GM06990 (cell line): ENCODE measurements at regions not wholly inside any gene's neighbourhood (a gene's known extent, or its start where the extent isn't known, plus 50 kb on each side); places are given as distances from the start of the nearest gene placed in this dataset.
A peak's percentile ranks its signal among the peaks of the same experiment; 100 is the strongest.

ENCODE experiments used
- DNase-seq: peaks from one replicate; pipeline ENCODE4 v3.0.0-alpha.2; 2011; ENCODE audit not compliant: insufficient read length; ENCODE audit errors: extremely low read depth
- H3K27me3 ChIP-seq: replicated peaks from 2 replicates; pipeline ENCODE4 v1.6.0; 2011; ENCODE audit warnings: low read length; ENCODE audit not compliant: control insufficient read depth, insufficient read depth
- H3K36me3 ChIP-seq: 2 replicates; pipeline ENCODE4 v1.5.1; 2011; ENCODE audit warnings: low read length; ENCODE audit not compliant: control insufficient read depth, insufficient read depth
- H3K4me3 ChIP-seq: replicated peaks from 2 replicates; pipeline ENCODE4 v1.5.1; 2011; ENCODE audit warnings: low read depth, mild to moderate bottlenecking, control low read depth, low read length
- CTCF ChIP-seq: IDR thresholded peaks from 2 replicates; pipeline ENCODE4 v1.5.1; 2011; ENCODE audit warnings: low read length, control low read depth, mild to moderate bottlenecking, inconsistent platforms; ENCODE audit not compliant: insufficient read depth, poor library complexity, severe bottlenecking

GRCh38 chr6:105603788-105604586 is 201.1 kb upstream of the PREP start:
- no peak for TF ChIP-seq CTCF
- H3K4me3 ChIP-seq, result no peak overlapping the region
- no peak for DNase-seq
- no peaks in the 10 kb centered on the region for H3K36me3 ChIP-seq
- H3K27me3 ChIP-seq, result no peaks in the 10 kb centered on the region

GRCh38 chr6:105601541-105602236 is 198.8 kb upstream of the PREP start:
- Histone ChIP-seq H3K36me3 (no peaks in the 10 kb centered on the region), H3K27me3 (no peaks in the 10 kb centered on the region), H3K4me3 (no peak overlapping the region; the same call in 1 of the 2 replicates)
- peak; percentile 76 for DNase-seq
- TF ChIP-seq CTCF, result no peak

GRCh38 chr6:105600336-105601260 is 197.7 kb upstream of the PREP start:
- Histone ChIP-seq H3K36me3 (no peaks in the 10 kb centered on the region), H3K27me3 (no peaks in the 10 kb centered on the region), H3K4me3 (no peak overlapping the region)
- no peak for TF ChIP-seq CTCF
- DNase-seq, result no peak

DNA sequence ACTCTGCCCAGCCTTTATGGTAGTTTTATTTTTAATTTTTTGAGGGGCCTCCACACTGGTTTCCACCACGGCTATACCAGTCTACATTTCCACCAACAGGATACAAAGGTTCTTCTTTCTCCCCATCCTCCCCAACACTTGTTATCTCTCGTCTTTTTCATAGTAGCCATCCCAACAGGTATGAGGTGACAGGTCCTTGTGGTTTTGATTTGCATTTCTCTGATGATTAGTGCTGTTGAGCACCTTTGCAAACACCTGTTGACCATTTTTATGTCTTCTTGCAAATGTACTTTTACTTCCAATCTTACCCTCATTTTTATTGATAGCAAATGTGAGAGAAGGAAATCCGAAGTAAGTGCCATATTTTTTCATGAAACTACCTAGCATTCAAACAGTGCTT is 195.4 kb upstream of the PREP start:
- DNase-seq, result no peak
- Histone ChIP-seq H3K4me3 (no peak overlapping the region), H3K27me3 (no peaks in the 10 kb centered on the region), H3K36me3 (no peaks in the 10 kb centered on the region)
- TF ChIP-seq CTCF, result no peak

- Histone ChIP-seq H3K36me3 (no peaks in the 10 kb centered on the region), H3K4me3 (no peak overlapping the region), H3K27me3 (no peaks in the 10 kb centered on the region)
- DNase-seq, result no peak
- no peak for TF ChIP-seq CTCF
Measured at GRCh38 chr6:105596284-105596755, 193.4 kb upstream of the PREP start.
